ENCODE measurements at regions not wholly inside any gene's neighbourhood (a gene's known extent, or its start where the extent isn't known, plus 50 kb on each side); places are given as distances from the start of the nearest gene placed in this dataset.

DNA sequence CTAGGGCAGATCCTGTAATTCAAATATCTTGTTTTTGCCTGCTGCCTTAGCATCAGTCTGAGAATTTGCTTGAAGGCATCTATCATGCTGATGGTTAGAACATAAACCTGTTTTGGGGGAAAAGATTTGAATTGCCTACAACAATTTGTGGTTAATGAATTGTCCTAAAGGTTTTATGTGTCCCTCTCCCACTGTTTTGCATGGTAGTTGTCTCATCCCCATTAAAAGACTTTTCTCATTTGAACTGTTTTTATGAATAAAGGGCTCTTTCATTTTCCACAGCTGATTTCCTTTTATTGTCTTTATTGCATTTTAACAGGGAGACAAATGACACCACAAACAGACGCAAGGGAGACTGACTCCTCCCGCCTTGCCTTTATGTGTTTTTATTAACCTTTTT is 275.6 kb downstream of the PIK3C3 start:
- WGBS, 3 donors, result 19 to 25% (median 24%) methylated on average over 2 of the region's 2 CpGs
- intact Hi-C loops (cut with DNase I), result no loop called here
- no peaks in the 10 kb centered on the region for H3K9me3 ChIP-seq
- H3K27me3 ChIP-seq (ENCODE audit: insufficient read depth in 3 of 3, low read length in 2 of 3), result no peaks in the 10 kb centered on the region
- ATAC-seq (no peak), DNase-seq (no peak)
- TF ChIP-seq, protein P1, sequence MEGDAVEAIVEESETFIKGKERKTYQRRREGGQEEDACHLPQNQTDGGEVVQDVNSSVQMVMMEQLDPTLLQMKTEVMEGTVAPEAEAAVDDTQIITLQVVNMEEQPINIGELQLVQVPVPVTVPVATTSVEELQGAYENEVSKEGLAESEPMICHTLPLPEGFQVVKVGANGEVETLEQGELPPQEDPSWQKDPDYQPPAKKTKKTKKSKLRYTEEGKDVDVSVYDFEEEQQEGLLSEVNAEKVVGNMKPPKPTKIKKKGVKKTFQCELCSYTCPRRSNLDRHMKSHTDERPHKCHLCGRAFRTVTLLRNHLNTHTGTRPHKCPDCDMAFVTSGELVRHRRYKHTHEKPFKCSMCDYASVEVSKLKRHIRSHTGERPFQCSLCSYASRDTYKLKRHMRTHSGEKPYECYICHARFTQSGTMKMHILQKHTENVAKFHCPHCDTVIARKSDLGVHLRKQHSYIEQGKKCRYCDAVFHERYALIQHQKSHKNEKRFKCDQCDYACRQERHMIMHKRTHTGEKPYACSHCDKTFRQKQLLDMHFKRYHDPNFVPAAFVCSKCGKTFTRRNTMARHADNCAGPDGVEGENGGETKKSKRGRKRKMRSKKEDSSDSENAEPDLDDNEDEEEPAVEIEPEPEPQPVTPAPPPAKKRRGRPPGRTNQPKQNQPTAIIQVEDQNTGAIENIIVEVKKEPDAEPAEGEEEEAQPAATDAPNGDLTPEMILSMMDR (IDR thresholded peaks at IDR 0.05), result no peak
- H3K4me1 ChIP-seq, result no peaks in the 10 kb centered on the region
- no peak overlapping the region for H3K27ac ChIP-seq
- no peak overlapping the region for H3K4me3 ChIP-seq
- H3K36me3 ChIP-seq (ENCODE audit: insufficient read depth in 1 of 2, low read depth in 1 of 2), result no peaks in the 10 kb centered on the region

DNA sequence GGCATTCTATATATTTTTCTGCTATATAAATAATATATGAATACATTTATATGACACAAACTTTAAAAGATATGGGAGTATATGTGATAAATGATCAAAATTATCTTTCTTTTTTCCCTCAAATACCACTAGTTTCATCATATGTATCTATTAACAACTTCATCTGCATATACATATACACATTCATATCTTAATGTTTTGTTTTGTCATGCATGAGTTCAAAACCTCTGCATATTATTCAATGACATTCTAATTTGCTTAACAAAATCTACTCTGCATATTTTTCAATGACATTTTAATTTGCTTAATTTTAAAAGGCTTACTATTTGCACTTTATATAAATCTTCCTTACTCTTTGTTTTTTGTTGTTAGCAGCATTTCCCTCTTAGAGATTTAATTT is 276.2 kb downstream of the PIK3C3 start:
- ATAC-seq (no peak), DNase-seq (no peak)
- no peaks in the 10 kb centered on the region for H3K9me3 ChIP-seq
- intact Hi-C loops (cut with DNase I), result no loop called here
- H3K4me1 ChIP-seq, result no peaks in the 10 kb centered on the region
- H3K4me3 ChIP-seq, result no peak overlapping the region
- no peaks in the 10 kb centered on the region for H3K27me3 ChIP-seq (ENCODE audit: insufficient read depth in 3 of 3, low read length in 2 of 3)
- TF ChIP-seq, protein P1 (IDR thresholded peaks at IDR 0.05), result no peak
- H3K27ac ChIP-seq, result no peak overlapping the region
- H3K36me3 ChIP-seq (ENCODE audit: insufficient read depth in 1 of 2, low read depth in 1 of 2), result no peaks in the 10 kb centered on the region

DNA sequence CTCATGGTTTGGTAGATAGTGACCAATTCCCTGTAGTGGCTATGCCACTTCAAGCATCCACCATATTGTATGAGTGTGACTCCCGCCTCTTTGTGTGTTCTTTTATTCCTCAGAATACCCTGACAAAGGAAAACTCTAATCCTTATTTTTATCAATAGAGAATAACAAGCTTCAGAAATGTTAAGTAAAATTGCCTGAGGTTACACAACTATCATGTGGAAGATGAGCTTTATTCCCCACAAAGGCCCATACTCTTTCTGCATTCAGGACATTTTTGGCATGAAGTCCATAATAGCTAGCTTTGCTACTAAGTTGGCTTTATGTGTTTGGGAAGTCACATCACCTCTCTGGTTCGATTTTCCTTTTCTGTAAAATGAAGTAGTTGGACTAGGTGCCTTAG is 276.8 kb downstream of the PIK3C3 start:
- H3K9me3 ChIP-seq, result no peaks in the 10 kb centered on the region
- no peaks in the 10 kb centered on the region for H3K27me3 ChIP-seq (ENCODE audit: insufficient read depth in 3 of 3, low read length in 2 of 3)
- TF ChIP-seq, protein P1 (IDR thresholded peaks at IDR 0.05), result no peak
- H3K4me1 ChIP-seq, result no peaks in the 10 kb centered on the region
- intact Hi-C loops (cut with DNase I), result no loop called here
- WGBS, 3 donors, result 69 to 73% (median 71%) methylated on average over 2 of the region's 2 CpGs
- H3K4me3 ChIP-seq, result no peak overlapping the region
- DNase-seq, result no peak
- no peaks in the 10 kb centered on the region for H3K36me3 ChIP-seq (ENCODE audit: insufficient read depth in 1 of 2, low read depth in 1 of 2)
- no peak for ATAC-seq
- no peak overlapping the region for H3K27ac ChIP-seq

DNA sequence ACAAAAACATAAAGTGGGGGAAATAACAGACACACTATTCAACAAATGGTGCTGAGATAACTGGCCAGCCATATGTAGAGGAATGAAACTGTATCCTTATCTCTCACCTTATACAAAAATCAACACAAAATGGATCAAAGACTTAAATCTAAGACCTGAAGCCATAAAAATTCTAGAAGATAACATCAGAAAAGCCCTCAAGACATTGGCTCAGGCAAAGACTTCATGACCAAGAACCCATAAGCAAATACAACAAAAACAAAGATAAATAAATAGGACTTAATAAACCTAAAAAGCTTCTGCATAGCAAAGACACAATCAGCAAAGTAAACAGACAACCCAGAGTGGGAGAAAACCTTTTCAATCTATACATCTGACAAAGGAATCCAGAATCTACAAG is 278.9 kb downstream of the PIK3C3 start:
- intact Hi-C loops (cut with DNase I), result no loop called here
- TF ChIP-seq, protein P1 (IDR thresholded peaks at IDR 0.05), result no peak
- H3K27me3 ChIP-seq (ENCODE audit: insufficient read depth in 3 of 3, low read length in 2 of 3), result no peaks in the 10 kb centered on the region

DNA sequence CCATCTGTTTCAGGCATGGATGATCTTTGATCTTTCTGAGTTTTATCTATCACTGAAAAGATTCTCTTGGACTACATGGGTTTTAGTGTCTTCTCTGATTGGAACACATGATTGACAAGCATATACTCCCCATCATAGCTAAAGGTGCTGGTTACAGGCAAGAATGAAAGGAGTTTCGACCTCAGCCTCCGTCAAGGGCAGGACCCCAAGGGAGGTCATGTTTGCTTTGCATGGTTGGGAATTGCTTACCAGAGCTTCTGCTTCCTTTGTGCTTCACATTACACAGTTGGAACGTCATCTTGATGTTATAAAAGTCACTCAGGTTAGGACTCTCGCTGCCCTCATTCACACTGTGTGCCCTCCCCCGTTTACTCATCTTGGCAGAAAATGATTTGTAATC is 287.7 kb downstream of the PIK3C3 start:
- intact Hi-C loops (cut with DNase I), result no loop called here
- DNase-seq (no peak), ATAC-seq (no peak)
- TF ChIP-seq, protein P1 (IDR thresholded peaks at IDR 0.05), result no peak
- H3K36me3 ChIP-seq (ENCODE audit: insufficient read depth in 1 of 2, low read depth in 1 of 2), result no peaks in the 10 kb centered on the region
- H3K27ac ChIP-seq, result no peak overlapping the region
- H3K4me3 ChIP-seq, result no peak overlapping the region
- 18 to 21% (median 19%) methylated on average over 5 of the region's 5 CpGs for WGBS, 3 donors
- no peaks in the 10 kb centered on the region for H3K9me3 ChIP-seq
- H3K27me3 ChIP-seq (ENCODE audit: insufficient read depth in 3 of 3, low read length in 2 of 3), result no peaks in the 10 kb centered on the region
- no peaks in the 10 kb centered on the region for H3K4me1 ChIP-seq

More for the DNA sequence above, 278.9 kb downstream of the PIK3C3 start:
- no peak for DNase-seq
- Histone ChIP-seq H3K9me3 (no peaks in the 10 kb centered on the region), H3K27ac (no peak overlapping the region), H3K4me1 (no peaks in the 10 kb centered on the region), H3K36me3 (ENCODE audit: insufficient read depth in 1 of 2, low read depth in 1 of 2) (no peaks in the 10 kb centered on the region), H3K4me3 (no peak overlapping the region)
- no peak for ATAC-seq

Data from psoas muscle (tissue), 7 donors.